ENCODE measurements at regions not wholly inside any gene's neighbourhood (a gene's known extent, or its start where the extent isn't known, plus 50 kb on each side); places are given as distances from the start of the nearest gene placed in this dataset.
"Not testable (repeated sequence)": the region's sequence is repeated elsewhere in the genome, so short reads cannot be mapped to it uniquely, and the experiment has no call there.

DNA sequence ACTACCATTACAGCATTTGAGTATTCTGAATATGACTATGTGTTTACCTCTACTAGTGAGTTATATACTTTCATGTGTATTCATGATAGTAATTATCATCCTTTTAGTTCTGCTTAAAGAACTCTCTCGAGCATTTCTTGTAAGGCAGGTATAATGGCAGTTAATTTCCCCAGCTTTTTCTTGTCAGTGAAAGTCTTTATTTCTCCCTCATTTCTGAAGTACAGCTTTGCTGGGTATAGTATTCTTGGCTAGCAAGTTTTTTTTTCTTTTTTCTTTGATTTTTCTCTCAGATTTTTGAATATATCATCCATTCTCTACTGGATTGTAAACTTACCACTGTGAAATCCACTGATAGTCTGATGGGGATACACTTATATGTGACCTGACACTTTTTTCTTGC is 165.9 kb upstream of the ARHGAP5 start:
- DNase-seq (ENCODE audit: low read depth) = no peak

DNA sequence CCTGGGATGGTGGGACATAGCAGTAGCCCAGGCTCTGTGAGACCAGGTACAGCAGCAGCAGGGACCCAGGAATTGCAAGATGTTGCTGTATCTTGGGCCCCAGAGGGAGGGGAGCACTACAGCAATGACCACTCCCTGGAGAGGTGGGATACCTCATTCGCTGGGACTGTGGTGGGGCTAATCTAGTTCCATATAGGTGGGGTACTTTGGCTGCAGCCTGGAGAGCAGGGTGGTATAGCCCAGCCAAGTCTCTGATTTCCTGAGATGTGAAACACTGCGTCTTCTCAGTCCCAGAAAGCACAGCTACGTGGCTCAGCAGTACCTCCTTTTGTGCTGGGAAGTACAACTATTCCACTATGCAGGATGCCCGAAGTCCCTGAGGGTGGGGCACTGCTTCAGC is 163.7 kb upstream of the ARHGAP5 start:
- no peak for DNase-seq (ENCODE audit: low read depth)

DNA sequence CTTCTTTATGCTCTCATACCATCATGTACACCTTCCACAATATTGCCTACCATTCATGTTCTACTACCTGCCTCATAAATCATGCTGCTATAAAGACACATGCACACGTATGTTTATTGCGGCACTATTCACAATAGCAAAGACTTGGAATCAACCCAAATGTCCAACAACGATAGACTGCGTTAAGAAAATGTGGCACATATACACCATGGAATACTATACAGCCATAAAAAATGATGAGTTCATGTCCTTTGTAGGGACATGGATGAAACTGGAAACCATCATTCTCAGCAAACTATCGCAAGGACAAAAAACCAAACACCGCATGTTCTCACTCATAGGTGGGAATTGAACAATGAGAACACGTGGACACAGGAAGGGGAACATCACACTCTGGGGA is 158.8 kb upstream of the ARHGAP5 start:
- not testable (repeated sequence) for DNase-seq (ENCODE audit: low read depth)

DNA sequence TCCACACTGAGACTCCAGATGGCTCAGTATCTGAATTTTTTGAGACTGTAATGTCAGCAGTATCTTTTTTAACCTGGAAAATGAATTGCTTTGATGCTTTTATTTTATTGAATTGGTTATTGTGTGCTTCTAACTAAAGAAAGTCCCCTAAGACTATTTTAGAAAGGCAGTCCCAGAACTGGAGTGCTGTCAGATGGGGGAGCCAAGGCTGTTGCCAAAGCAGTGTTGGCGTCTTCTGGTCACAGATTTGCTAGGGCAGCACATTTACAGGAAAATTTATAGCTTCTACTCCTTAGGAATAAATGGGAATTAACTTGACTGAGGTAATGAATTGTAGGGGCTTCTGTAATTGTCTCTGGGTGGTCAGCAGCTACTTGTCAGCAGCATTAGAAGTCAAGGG is 157.1 kb upstream of the ARHGAP5 start:
- no peak for DNase-seq (ENCODE audit: low read depth)

GRCh38 chr14:31920989-31921650 is 156.0 kb upstream of the ARHGAP5 start:
- DNase-seq (ENCODE audit: low read depth) = no peak

GRCh38 chr14:31921721-31922120 is 155.4 kb upstream of the ARHGAP5 start:
- no peak for DNase-seq (ENCODE audit: low read depth)

- DNase-seq (ENCODE audit: low read depth) = no peak
These were observed 151.0 kb upstream of the ARHGAP5 start for GRCh38 chr14:31926123-31926522.

- DNase-seq (ENCODE audit: low read depth) = no peak
These were observed 150.3 kb upstream of the ARHGAP5 start for GRCh38 chr14:31926652-31927347.

DNA sequence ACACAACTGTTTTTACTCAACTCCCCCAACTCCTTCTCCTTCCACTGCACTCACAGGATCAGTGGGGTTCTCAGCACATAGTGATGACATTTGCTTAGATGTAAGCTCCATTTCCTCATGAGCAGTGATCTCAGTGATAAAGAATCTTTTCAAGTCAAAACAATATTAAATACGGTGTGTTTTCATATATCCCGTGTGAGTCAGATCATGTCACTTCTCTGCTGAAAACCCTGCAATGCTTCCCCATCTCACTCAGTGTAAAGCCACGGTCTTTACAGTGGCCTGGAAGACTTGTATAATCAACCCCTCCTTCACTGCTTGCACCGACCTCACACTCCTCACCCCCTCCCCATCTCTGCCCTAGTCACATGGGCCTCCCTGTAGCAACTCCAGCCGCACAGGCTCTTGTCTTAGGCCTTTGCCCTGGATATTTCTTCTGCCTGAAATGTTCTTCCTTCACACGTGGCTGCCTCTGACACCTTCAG is 149.7 kb upstream of the ARHGAP5 start:
- DNase-seq (ENCODE audit: low read depth) = no peak

- no peak for DNase-seq (ENCODE audit: low read depth)
These were observed 147.0 kb upstream of the ARHGAP5 start for GRCh38 chr14:31930070-31930469.

- no peak for DNase-seq (ENCODE audit: low read depth)
These were observed 146.4 kb upstream of the ARHGAP5 start for GRCh38 chr14:31930493-31931240.

- DNase-seq (ENCODE audit: low read depth) = no peak
These were observed 144.4 kb upstream of the ARHGAP5 start for GRCh38 chr14:31932675-31933074.

DNA sequence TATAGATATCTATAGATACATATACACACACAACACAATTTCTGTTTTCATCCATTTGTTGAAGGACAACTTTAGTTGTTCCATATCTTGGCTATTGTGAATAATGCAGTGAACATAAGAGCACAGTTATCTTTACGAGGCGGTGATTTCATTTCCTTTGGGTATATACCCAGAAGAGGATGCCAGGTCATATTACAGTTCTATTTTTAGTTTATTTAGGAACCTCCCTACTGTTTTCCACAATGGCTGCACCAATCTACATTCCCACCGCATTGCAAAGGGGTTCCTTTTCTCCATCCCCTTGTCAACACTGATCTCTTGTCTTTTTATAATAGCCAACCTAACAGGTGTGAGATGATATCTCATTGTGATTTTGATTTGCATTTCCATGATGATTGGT is 143.4 kb upstream of the ARHGAP5 start:
- no peak for DNase-seq (ENCODE audit: low read depth)

- no peak for DNase-seq (ENCODE audit: low read depth)
These were observed 142.3 kb upstream of the ARHGAP5 start for GRCh38 chr14:31934767-31935266.

DNA sequence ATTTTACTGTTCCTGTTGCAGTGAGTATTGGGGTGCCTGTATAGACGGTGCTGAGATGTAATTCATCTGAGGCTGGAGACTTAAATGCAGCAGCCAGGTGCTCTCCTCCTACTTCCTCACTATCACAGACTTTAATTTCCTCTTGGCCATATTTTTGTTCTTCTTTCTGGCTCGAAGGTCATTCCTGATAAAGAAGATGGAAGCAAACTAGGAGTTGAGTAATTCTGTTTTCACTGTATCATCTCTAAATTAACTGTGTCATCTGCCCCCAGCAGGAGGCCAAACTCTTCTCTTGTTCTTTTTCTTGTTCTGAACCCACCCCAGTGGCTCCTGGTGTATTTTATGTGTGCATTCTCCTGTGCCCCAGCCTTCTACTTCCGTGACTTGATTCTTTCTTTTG is 141.7 kb upstream of the ARHGAP5 start:
- DNase-seq (ENCODE audit: low read depth) = no peak

- no peak for DNase-seq (ENCODE audit: low read depth)
These were observed 141.0 kb upstream of the ARHGAP5 start for GRCh38 chr14:31936115-31936514.

DNA sequence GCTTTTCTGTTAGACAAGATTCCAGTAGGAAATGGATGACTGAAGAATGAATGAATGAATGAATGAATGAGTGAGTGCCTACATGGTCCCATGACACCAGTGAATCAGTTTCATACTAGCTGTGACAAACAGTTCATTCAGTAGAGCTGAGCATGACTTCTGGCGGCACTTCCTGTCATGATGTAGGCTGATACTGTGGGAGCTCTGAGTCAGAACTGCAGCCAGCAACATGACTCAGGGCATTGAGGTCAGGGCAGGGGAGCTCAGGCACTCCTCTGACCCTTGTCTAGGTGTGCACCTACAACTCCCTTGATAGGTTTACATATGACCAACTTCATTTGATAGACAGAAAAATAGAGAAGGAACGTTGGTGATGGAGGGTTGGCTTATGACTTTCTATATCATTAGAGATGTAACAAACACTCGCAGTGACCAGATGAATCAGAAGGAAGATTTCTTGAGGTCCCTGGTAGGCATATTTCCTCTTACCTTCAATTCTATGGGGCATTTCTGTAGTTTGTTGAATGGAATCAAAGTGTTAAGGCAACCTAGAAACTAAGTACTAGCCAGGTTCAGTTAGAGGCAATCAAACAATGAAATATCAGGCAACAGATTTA is 139.3 kb upstream of the ARHGAP5 start:
- peak; percentile 28 for DNase-seq (ENCODE audit: low read depth)

GRCh38 chr14:31939934-31940333 is 137.2 kb upstream of the ARHGAP5 start:
- DNase-seq (ENCODE audit: low read depth) = no peak

GRCh38 chr14:31941487-31941886 is 135.6 kb upstream of the ARHGAP5 start:
- no peak for DNase-seq (ENCODE audit: low read depth)

- DNase-seq (ENCODE audit: low read depth) = no peak
These were observed 134.8 kb upstream of the ARHGAP5 start for GRCh38 chr14:31942166-31942841.

DNA sequence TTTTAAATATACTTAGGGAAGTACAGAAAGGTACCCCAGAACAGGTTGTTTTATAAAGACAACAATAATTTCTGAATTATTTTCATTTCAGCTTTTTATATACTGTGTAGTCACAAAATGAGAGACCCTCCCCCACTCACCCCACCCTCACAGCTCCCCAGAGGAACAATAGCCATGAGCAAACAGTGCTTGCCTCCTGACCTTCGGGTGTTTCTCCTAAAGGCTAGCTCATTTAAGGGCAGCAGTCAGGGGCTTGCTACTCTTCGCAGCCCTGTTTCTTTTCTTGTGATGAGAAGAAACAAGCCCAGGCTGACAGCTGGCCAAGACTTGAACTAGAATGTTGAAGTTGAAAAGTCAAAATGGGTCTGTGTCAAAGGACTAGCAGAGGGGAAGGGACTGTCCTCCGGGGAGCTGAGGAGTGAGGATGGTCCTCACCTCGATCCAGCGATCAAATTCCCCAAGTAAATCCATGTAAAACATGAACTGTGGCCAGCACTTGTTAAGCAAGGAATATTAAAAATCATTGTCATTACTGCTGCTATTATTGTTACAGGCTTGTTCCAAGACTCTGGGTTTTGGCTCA is 133.8 kb upstream of the ARHGAP5 start:
- no peak for DNase-seq (ENCODE audit: low read depth)
